ENCODE measurements at regions not wholly inside any gene's neighbourhood (a gene's known extent, or its start where the extent isn't known, plus 50 kb on each side); places are given as distances from the start of the nearest gene placed in this dataset.
"Not testable (repeated sequence)": the region's sequence is repeated elsewhere in the genome, so short reads cannot be mapped to it uniquely, and the experiment has no call there.

DNA sequence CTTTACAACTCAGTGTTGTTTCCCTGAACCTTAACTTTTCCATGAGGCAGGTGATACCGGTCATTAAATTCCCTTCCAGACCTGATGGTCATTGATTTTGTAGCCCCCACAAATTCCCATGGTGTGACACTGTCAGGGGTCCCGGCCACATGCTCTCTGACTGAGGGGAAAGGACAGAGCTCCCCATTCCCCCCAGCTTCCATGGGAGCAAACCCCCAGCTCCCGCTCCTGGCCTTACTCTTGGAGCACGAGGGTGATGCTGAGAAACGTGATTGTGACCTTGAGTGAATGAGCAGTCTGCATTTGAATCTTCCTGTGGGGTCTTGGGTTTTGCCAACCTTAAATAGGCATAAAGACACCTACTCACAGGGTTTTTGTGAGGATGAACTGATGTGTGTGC lies 366.8 kb downstream of the RPS6KC1 start:
- no peak for DNase-seq (ENCODE audit: low read depth)

DNA sequence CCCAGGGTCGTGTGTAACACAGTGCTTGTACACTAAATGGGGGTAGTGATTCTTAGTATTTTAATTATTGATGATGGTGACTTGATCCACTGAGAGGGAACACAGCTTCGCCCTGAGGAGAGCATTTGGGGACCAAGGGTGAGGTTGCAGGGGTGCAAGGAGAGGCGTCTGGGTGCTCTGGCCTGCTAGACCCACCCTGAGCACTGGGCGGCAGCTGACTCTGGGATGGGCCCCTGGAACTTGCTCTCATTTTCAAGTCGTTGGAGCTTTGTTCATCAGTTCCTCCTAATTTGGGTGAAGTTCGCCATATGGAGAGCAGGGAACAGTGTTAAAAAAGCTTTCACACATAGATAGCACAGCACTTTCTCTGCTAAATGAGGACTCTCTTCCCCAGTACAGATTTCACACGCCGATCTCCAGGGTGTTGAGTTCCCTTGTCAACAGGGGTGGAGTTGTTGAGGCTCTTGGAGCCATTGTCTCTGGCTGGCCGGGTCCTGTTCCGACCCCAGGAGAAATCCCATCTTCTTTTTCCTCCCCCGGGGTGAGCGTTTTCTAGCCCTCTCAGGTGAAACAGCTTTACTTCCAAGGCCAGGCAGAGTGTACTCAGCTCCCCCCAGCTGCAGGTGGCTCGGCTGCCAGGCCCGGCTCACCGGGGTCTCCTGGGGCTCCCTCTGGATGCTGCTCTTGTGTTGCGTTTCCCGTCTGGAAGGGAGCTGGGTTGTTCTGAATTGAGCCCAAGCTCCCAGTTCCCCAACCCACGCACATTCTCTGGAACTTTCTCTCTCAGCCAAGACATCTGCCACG lies 367.4 kb downstream of the RPS6KC1 start:
- no peak for DNase-seq (ENCODE audit: low read depth)

DNA sequence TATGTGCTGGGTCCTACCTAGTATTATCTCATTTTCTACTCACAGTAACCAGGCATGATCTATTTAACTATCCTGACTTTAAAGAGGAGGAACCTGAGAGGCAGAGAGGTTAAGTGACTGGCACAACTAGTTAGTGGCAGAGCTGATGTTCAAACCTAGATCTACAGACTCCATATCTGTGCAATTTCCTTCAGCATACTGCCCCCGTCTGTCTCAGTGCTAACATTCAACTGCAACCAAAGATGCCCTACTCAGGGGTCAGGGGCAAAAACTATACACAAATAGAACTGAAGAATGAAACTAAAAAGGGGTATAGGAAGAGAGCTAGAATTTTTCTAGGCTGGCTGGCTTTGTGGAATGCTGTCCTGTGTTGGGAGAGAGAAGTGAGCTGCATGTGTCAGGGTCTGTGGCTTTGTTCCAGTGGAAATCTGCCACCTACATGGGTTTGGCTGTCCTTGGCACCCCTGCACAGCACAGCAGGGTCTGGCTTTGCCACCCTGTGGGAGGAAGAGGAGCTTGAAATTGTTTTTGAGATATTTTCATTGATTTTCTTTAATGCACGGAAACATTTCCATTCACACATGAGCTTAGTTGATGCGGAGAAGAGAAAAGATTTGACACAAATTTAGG lies 368.5 kb downstream of the RPS6KC1 start:
- DNase-seq (ENCODE audit: low read depth) = no peak

DNA sequence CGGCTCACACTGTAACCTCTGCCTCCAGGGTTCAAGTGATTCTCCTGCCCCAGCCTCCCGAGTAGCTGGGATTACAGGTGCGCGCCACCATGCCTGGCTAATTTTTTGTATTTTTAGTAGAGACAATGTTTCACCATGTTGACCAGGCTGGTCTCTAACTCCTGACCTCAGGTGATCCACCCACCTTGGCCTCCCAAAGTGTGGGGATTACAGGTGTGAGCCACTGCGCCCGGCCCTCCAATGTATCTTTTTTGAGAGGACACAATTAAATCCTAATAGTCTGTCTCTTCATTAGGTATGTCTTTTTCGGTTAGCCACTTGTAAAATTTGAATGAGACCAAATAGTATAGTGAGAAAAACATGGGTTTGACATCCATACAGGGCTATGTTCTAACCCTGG lies 370.1 kb downstream of the RPS6KC1 start:
- not testable (repeated sequence) for DNase-seq (ENCODE audit: low read depth)

DNA sequence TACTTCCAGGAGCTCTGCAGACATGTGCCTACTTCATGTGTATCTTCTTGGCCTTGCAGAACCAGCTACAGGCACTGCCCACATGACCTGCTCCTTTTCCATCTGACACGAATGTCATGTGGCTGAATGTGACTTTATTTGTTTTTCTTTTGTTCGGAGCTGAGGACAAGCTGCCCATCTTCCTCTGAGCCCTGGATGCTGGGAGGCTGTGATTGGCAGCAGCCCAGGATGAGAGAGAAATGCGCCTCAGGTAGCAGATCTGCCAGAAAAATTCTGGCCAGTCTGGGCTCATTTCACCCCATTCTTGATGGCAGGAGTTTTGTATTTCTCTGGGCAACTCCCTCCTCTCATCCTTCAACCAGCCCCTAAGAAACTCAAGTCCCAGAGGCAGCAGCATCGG lies 372.0 kb downstream of the RPS6KC1 start:
- no peak for DNase-seq (ENCODE audit: low read depth)

DNA sequence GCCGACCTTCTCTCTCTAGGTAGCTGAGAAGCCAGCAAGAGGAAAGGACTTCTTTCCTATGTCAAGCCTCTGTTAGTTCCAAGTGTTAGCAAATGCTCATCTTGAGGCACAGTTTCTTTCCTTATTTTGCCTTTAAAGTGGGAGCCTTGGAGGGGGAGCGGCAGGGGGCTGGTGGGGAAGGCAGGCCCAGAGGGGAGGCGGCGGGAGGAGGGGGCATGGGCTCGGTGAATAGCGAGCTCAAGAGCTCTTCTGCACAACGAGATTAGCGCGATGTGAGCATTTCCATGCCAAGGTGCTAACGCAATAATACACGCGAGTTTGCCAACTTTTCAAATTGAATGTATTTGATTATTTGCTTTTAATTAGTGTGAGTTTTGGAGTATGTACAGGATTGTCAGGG lies 372.6 kb downstream of the RPS6KC1 start:
- no peak for DNase-seq (ENCODE audit: low read depth)

DNA sequence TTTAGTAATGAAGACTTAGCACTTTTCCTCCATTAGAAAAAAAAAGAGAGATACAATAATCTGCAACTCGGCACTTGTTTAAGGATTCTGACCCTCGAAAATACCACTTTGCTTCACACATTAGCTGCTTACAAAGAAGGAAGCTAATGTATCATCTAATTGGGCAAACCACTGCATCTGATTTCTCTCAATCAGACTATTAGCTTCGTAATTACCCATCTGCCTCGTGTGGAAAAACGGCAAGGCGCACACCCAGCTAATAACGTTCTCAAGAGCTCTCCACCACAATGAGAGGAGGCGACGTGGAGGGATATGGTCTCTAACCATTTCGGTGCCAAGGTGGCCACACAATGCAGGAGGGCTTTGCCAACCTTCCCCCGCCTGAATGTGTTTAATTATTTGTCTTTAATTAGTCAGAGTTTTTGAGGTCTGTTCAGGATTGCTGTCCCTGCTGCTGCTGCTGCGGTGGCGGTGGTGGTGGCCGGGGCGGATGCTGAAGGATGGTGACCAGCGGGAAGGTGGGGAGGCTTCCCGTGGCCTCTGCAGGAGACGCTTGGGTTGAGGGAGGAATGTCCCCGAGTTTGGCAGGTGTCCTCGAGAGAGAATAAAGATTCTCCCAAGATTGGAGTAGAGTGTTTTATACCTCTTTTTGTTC lies 374.5 kb downstream of the RPS6KC1 start:
- DNase-seq (ENCODE audit: low read depth) = no peak

DNA sequence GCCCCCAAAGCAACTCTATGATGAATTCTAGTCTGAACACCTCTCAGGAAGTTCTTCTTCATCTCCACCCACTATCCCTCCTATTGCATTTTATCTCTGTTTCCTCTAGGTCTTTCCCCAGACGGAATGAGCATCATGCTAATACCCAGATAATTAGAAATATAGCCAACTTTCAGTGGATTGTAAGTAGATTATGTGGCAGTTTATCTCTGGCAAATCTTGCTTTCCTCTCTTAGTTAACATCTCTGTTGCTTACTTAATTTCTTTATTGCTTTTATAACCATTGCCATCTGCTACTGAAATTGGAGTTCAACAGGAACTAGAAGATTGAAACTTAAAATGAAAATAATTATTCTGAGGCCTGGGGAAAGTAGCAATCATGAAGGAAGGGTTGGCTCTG lies 378.6 kb downstream of the RPS6KC1 start:
- no peak for DNase-seq (ENCODE audit: low read depth)

DNA sequence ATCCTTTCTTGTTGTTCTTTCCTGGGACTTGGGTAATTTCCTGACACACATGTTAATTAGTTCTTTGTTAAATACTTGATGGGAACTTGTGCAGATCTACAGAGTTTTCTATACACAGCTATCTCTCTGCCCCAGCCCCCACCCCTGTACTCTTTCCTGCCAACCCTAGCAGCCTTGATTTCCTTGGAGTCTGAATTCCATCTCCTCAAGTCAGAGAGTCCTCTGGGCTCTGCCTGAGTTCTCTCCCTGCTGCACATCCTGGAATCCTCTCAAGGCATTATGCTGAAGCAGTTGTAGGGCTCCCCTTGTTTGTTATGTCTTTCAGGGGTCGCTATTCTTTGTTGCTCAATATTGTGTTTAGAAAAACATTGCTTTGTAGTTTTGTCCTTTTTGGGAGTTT lies 384.7 kb downstream of the RPS6KC1 start:
- no peak for DNase-seq (ENCODE audit: low read depth)

DNA sequence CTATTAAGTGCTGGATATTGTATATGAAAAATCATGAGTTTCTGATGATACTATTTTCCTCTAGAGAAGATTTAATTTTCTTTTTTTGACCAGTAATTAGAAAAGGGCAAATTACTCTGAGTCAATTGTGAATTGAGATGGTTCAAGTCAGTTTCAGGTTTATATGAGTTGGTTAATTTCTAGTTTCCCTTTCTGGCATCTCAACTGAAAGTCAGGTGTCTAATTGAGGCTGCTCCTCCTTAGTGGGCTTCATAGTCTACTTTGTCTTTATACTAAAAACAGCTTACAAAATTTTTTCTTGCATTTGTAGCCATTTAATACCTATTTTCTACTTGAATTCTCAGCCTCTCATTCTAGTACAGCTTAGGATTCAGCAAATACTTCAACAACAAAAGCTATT lies 387.3 kb downstream of the RPS6KC1 start:
- DNase-seq (ENCODE audit: low read depth) = no peak

DNA sequence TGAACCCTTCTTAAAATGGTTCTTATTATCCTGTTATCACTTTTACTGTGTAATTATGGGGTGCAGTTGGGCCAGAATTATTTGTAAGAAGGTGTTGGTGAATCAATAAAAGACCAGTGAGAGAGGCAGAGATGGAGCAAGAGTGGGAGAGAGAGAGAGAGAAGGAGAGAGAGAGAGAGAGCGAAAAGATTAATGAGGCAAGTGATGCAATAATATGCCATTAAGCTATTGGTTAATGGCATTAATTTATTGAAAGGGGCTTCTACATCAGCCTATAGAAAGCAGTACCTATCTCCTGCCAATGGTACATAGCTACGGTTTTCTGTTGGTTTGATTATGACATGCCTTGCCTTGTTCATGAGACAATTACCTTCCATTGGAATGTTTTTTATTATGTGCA lies 388.7 kb downstream of the RPS6KC1 start:
- DNase-seq (ENCODE audit: low read depth) = no peak

DNA sequence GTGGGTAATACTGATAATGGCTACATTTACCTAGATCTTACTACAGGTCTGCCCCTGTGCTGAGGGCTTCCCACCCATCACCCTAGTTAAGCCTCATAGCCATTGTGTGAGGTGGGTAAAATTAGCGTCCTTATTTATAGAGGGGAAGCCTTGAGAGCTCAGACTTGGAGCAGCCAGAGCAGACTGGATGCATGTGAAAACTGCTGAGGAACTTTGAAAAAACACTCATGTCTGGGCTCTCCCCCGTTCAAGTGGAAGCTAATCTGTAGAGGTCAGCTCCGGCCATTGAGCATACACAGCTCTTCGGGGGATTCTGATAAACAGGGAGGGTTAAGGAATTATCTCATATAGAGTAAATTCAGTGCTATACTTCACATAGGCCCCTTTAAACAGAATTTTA lies 389.7 kb downstream of the RPS6KC1 start:
- DNase-seq (ENCODE audit: low read depth) = no peak

DNA sequence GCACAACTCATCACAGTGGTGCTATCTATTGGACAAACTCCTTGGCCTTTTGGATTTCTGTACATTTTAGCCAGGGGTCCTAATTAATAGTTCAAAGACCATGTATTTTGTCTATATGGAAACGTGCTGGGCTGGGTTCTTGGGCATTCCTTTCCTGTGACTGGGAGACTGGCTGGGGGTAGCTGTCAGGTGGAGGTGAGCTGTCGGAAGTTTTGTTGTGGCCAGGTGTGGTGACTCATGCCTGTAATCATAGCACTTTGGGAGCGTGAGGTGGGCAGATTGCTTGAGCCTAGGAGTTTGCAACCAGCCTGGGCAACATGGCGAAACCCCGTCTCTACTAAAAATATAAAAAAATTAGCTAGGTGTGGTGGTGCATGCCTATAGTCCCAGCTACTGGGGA lies 392.4 kb downstream of the RPS6KC1 start:
- DNase-seq (ENCODE audit: low read depth) = no peak

DNA sequence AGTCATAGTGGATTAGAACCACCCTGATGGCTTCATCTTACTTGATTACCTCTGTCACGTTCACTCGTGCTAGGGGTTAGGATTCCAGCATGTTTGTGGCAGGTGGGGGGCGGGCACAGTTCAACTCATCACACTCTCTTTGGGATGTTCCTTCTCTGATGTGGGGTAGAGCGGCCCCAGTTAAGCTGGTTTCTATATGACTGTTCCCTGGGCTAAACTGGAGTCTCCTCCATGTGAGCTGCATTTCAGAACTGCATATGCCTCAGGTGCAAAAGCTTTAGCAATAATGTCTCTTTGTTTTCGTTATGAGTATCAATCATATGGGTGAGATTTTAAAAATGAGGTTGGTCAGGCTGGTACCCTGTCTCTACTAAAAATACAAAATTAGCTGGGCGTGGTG lies 393.2 kb downstream of the RPS6KC1 start:
- DNase-seq (ENCODE audit: low read depth) = no peak

DNA sequence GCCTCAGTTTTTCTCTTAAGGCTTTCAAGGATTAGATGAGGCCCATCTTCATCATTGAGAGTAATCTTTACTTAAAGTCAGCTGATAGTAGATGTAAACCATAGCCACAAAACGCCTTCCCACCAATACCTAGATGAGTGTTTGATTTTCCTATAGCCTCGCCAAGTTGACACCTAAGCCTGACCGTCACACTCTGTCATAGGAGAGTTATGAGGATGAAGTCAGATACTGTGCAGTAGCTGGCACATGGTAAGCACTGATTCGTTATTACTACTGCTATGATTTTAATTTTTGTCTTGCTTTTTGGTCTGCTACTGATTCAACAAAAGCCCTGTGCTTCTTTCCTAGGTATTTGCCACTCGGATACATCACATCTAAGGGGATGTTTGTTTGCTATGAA lies 395.5 kb downstream of the RPS6KC1 start:
- no peak for DNase-seq (ENCODE audit: low read depth)

DNA sequence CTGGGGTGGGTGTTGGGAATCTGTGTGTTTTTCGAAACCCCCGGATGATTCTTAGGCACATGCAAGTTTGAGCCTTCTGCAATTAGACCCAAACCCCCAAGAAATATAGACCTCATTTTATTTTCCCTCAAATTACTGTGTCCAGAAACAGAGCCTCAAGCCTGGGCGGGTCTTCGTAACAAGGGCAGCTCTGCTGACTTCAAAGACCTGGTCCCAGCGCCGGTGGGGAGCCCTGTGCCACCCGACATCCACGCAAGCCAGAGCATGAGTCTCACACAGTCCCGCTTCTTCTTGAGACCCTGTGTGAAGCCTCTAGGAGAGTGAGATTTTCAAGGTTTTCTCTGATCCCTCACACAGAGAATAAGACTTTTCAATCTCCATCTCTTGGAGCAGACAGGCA lies 397.3 kb downstream of the RPS6KC1 start:
- no peak for DNase-seq (ENCODE audit: low read depth)

DNA sequence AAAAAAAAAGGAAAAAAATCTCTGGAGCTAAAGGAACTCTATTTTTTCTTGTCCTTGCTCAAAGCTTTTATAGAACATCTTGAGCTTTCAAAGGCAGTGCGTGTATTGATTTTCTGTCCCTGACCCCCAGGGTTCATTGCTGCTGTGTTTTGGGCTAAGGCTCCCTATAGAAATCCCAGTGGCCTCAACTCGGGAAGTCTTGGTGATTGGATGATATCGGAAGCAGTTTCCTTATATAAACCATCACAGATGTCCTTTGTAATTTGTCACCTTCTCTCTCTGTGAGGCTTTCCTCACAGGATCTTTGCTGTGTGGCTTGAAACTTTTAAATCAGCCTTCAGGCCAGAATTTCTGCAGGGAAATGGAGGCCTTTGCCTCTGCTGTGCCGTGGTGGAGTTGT lies 397.7 kb downstream of the RPS6KC1 start:
- no peak for DNase-seq (ENCODE audit: low read depth)

DNA sequence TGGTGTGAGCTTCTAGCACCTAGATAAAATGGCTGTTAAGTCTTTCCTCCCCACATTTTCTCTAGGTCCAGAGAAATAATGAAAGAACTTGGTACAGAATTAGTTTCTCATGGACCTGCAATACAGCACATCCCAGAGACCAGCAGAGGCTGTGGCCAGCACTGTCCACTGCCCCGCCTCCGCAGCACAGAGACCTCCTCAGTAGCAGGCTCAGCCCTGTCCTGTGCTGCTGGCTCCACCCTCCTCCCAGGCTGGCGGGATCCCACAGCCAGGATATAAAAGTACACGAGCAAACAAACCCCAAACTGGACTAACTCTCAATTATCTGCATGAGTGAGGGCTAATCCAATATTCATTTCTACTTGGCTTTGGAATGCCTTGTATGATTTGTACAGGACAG lies 401.5 kb downstream of the RPS6KC1 start:
- no peak for DNase-seq (ENCODE audit: low read depth)

DNA sequence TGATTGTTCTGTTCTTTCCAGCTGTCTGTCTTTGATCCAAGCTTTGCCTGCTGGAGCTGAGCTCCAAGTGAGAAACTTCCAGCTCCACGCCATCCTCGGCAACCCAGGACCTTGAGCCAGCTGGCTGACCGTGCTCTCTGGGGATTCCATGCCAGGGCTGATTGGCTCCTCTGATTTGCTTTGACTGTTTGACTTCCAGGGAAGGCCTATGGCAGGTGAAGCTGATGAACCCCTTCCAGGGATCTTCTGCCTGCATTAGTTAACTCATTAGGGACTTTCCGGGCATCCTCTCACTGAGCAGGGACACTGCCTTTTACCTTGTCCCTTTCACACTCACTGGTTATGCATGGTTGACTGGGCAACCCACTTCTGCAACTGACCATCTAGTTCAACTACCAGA lies 406.1 kb downstream of the RPS6KC1 start:
- no peak for DNase-seq (ENCODE audit: low read depth)

DNA sequence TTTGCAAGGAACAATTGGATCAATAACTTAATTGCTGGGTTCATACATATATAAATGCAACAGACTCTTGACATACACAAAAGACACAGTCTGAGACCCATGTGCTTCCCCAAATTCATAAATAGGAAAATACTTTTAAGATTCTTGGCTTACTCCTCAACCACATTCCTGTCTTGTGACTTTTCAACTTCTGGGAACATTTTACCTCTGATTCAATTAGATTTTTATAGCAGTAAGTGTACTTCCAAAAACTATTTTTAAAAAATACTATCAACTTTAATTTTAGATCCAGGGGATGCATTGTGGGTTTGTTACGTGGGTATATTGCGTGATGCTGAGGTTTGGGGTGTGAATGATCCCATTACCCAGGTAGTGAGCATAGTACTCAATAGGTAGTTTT lies 406.7 kb downstream of the RPS6KC1 start:
- DNase-seq (ENCODE audit: low read depth) = no peak

DNA sequence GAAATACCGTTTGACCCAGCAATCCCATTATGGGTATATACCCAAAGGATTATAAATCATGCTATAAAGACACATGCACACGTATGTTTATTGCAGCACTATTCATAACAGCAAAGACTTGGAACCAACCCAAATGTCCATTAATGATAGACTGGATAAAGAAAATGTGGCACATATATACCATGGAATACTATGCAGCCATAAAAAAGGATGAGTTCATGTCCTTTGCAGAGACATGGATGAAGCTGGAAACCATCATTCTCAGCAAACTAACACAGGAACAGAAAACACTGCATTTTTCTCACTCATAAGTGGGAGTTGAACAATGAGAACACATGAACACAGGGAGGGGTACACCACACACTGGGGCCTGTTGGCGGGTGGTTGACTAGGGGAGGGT lies 411.3 kb downstream of the RPS6KC1 start:
- DNase-seq (ENCODE audit: low read depth) = not testable (repeated sequence)

DNA sequence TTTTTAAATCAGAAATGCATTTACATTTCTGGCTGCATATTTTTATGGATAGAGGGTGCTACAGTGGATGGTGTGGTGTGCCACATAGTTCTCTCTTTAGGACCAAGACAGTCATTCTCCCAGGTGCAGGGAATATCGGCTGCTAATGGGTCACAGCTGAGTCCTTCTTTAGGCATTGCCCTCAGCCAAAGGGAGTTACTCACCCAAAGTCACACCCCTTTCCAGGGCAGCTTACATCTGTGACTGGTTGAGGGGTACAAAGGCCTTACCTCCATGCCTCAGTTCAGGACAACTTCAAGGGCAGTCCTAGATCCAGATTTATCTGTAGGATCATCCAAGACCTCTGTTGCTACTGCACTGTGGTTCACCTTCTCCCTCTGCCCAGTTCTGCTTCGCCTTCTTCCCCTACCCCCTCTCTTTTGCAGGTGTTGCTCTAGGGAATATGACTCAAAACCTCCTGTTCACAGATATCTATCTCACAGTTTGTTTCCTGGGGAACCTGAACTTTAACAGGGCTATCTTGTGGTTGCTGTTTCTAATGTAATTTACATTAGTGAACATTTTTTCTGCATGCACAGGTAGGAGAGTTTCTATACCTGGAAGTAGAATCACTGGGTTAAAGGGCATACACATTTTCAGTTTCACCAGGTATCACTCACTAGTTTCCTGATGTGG lies 413.9 kb downstream of the RPS6KC1 start:
- no peak for DNase-seq (ENCODE audit: low read depth)

DNA sequence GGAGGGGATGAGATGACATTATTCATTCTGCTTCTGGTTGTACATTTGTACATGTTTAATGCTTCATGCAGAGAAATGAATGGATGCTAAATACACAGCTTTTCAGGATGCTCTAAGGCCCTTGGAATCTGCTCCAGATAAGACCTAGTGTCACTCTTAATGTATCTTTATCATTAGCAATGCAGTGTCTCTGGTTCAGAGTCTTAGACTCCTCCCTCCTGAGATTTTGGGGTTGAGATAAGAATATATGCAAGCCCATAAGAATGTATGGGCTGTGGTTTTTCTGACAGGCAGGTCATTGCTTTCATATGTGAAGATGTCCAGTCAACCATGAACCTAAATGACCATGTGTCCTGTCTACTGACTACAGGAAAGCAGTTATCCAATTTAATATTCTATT lies 415.5 kb downstream of the RPS6KC1 start:
- DNase-seq (ENCODE audit: low read depth) = no peak
